Keratinocyte (primary cell): ENCODE measurements at regions not wholly inside any gene's neighbourhood (a gene's known extent, or its start where the extent isn't known, plus 50 kb on each side); places are given as distances from the start of the nearest gene placed in this dataset.

Experiments
- CTCF ChIP-seq, 3 experiments: IDR thresholded peaks in 1 of 3; conservative IDR thresholded peaks in 1 of 3; optimal IDR thresholded peaks in 1 of 3; 2 replicates in 2 of 3; 3 replicates in 1 of 3; pipeline versions ENCODE3 to v1.5.1; 2011; ENCODE audit warnings: low read length in 3 of 3, mild to moderate bottlenecking in 3 of 3, moderate library complexity in 2 of 3, control low read depth in 1 of 3, inconsistent platforms in 1 of 3; ENCODE audit not compliant: insufficient read depth in 2 of 3; ENCODE audit errors: extremely low read depth in 1 of 3
- EZH2 ChIP-seq: IDR thresholded peaks from one replicate; pipeline ENCODE4 v1.6.1; 2012; ENCODE audit warnings: inconsistent platforms, mild to moderate bottlenecking, low read length, moderate library complexity

GRCh38 chr13:37453246-37453645, 145.3 kb downstream of the POSTN start:
- TF ChIP-seq CTCF (optimal IDR thresholded peaks at IDR 0.05 in 1 of 3, IDR thresholded peaks at IDR 0.05 in 1 of 3, conservative IDR thresholded peaks at IDR 0.05 in 1 of 3; ENCODE audit: extremely low read depth in 1 of 3, insufficient read depth in 2 of 3, low read length in 3 of 3) (no peak), EZH2 (no peak)
